ENCODE measurements at regions not wholly inside any gene's neighbourhood (a gene's known extent, or its start where the extent isn't known, plus 50 kb on each side); places are given as distances from the start of the nearest gene placed in this dataset.

GRCh38 chr13:80082396-80083080 is 258.4 kb downstream of the SPRY2 start:
- Histone ChIP-seq H3K4me1 (ENCODE audit: insufficient read depth, low read length, poor library complexity, severe bottlenecking) (peaks cover 28% of the 10 kb centered on the region), H3K27ac (ENCODE audit: low read depth, low read length, poor library complexity, severe bottlenecking) (no peak overlapping the region), H3K9me3 (ENCODE audit: low read depth, low read length, poor library complexity, severe bottlenecking) (no peaks in the 10 kb centered on the region), H3K4me3 (ENCODE audit: low read depth, low read length, poor library complexity, severe bottlenecking) (no peak overlapping the region), H3K36me3 (ENCODE audit: insufficient read depth, low read length, poor library complexity, severe bottlenecking) (no peaks in the 10 kb centered on the region), H3K27me3 (replicated peaks; ENCODE audit: insufficient read depth, low read depth, low read length, poor library complexity) (no peaks in the 10 kb centered on the region)
- intact Hi-C loops (cut with micrococcal nuclease; ENCODE audit: unreplicated experiment), result loop anchor here (5.0 kb wide), 3 partner anchors 165 to 255 kb away; no protein-coding TSS in a partner anchor
- ChIA-PET POLR2A (ENCODE audit: low non-redundant PET) (no interaction called here), CTCF (no interaction called here)
- no peak for DNase-seq (ENCODE audit: low spot score)
- TF ChIP-seq EZH2 (IDR thresholded peaks at IDR 0.05; ENCODE audit: borderline replicate concordance, low read depth, low read length, poor library complexity, severe bottlenecking), result no peak
- TF ChIP-seq CTCF (conservative IDR thresholded peaks at IDR 0.05; ENCODE audit: low read depth, low read length), result no peak
- no TSS peak for BruUV-seq (replicated peaks)

- POLR2A ChIA-PET (ENCODE audit: low non-redundant PET), result no interaction called here
Observed at GRCh38 chr13:80074811-80075210, 266.1 kb downstream of the SPRY2 start.

GRCh38 chr13:80074143-80074752 is 266.7 kb downstream of the SPRY2 start:
- intact Hi-C loops (cut with micrococcal nuclease; ENCODE audit: unreplicated experiment), result no loop called here
- ChIA-PET CTCF (no interaction called here), POLR2A (ENCODE audit: low non-redundant PET) (no interaction called here)
- Histone ChIP-seq H3K9me3 (ENCODE audit: low read depth, low read length, poor library complexity, severe bottlenecking) (no peaks in the 10 kb centered on the region), H3K4me3 (ENCODE audit: low read depth, low read length, poor library complexity, severe bottlenecking) (no peak overlapping the region), H3K4me1 (ENCODE audit: insufficient read depth, low read length, poor library complexity, severe bottlenecking) (no peaks in the 10 kb centered on the region), H3K27me3 (replicated peaks; ENCODE audit: insufficient read depth, low read depth, low read length, poor library complexity) (no peaks in the 10 kb centered on the region), H3K27ac (ENCODE audit: low read depth, low read length, poor library complexity, severe bottlenecking) (no peak overlapping the region), H3K36me3 (ENCODE audit: insufficient read depth, low read length, poor library complexity, severe bottlenecking) (no peaks in the 10 kb centered on the region)
- BruUV-seq (replicated peaks), result no TSS peak
- TF ChIP-seq EZH2 (IDR thresholded peaks at IDR 0.05; ENCODE audit: borderline replicate concordance, low read depth, low read length, poor library complexity, severe bottlenecking) (no peak), CTCF (conservative IDR thresholded peaks at IDR 0.05; ENCODE audit: low read depth, low read length) (no peak)
- no peak for DNase-seq (ENCODE audit: low spot score)

More at GRCh38 chr13:80074811-80075210, 266.1 kb downstream of the SPRY2 start:
- CTCF ChIA-PET, result no interaction called here
- no TSS peak for BruUV-seq (replicated peaks)
- DNase-seq (ENCODE audit: low spot score), result no peak
- Histone ChIP-seq H3K9me3 (ENCODE audit: low read depth, low read length, poor library complexity, severe bottlenecking) (no peaks in the 10 kb centered on the region), H3K4me1 (ENCODE audit: insufficient read depth, low read length, poor library complexity, severe bottlenecking) (no peaks in the 10 kb centered on the region), H3K27me3 (replicated peaks; ENCODE audit: insufficient read depth, low read depth, low read length, poor library complexity) (no peaks in the 10 kb centered on the region), H3K4me3 (ENCODE audit: low read depth, low read length, poor library complexity, severe bottlenecking) (no peak overlapping the region), H3K36me3 (ENCODE audit: insufficient read depth, low read length, poor library complexity, severe bottlenecking) (no peaks in the 10 kb centered on the region), H3K27ac (ENCODE audit: low read depth, low read length, poor library complexity, severe bottlenecking) (no peak overlapping the region)
- TF ChIP-seq CTCF (conservative IDR thresholded peaks at IDR 0.05; ENCODE audit: low read depth, low read length) (no peak), EZH2 (IDR thresholded peaks at IDR 0.05; ENCODE audit: borderline replicate concordance, low read depth, low read length, poor library complexity, severe bottlenecking) (no peak)
- intact Hi-C loops (cut with micrococcal nuclease; ENCODE audit: unreplicated experiment), result no loop called here
